SU-DHL-6 (cell line): ENCODE measurements at regions not wholly inside any gene's neighbourhood (a gene's known extent, or its start where the extent isn't known, plus 50 kb on each side); places are given as distances from the start of the nearest gene placed in this dataset.

ENCODE experiments used
- EZH2phosphoT487 ChIP-seq: fragments of 200-600 bp; sonication (generic), shearing (Covaris generic); conservative IDR thresholded peaks from 2 replicates; pipeline ENCODE4 v1.6.1; 2018; ENCODE audit warnings: mild to moderate bottlenecking, antibody characterized with exemption, low read length, moderate library complexity, mixed read lengths
- TF ChIP-seq, protein P1 (sequence below): fragments of 200-600 bp; sonication (generic); IDR thresholded peaks from one replicate; pipeline ENCODE4 v1.5.1; 2017; ENCODE audit warnings: antibody characterized with exemption, mild to moderate bottlenecking, low read length, moderate library complexity; ENCODE audit not compliant: insufficient read depth, poor library complexity, severe bottlenecking

DNA sequence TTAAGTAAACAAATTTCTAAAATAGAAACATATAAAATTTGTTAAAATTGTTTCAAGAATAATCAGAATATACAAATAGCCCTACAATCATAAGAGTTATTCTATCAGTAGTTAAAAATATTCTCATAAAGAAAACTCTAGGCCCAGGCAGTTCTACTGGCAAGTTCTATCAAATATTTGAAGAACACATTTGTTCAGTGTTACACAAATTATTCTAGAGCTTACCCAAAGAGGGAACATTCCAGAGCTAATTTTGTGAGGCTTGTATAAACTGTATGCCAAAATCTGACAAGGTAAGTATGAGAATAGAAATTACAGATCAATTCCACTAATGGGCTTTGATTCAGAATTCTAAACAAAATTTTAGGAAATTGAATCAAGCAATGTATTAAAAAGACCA is 166.8 kb upstream of the FOXN2 start:
- TF ChIP-seq, protein P1, sequence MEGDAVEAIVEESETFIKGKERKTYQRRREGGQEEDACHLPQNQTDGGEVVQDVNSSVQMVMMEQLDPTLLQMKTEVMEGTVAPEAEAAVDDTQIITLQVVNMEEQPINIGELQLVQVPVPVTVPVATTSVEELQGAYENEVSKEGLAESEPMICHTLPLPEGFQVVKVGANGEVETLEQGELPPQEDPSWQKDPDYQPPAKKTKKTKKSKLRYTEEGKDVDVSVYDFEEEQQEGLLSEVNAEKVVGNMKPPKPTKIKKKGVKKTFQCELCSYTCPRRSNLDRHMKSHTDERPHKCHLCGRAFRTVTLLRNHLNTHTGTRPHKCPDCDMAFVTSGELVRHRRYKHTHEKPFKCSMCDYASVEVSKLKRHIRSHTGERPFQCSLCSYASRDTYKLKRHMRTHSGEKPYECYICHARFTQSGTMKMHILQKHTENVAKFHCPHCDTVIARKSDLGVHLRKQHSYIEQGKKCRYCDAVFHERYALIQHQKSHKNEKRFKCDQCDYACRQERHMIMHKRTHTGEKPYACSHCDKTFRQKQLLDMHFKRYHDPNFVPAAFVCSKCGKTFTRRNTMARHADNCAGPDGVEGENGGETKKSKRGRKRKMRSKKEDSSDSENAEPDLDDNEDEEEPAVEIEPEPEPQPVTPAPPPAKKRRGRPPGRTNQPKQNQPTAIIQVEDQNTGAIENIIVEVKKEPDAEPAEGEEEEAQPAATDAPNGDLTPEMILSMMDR = no peak
- no peak for TF ChIP-seq EZH2phosphoT487
